HepG2 (cell line): ENCODE measurements at regions not wholly inside any gene's neighbourhood (a gene's known extent, or its start where the extent isn't known, plus 50 kb on each side); places are given as distances from the start of the nearest gene placed in this dataset.

Experiments used
- ATAC-seq: fragments of 200-7000 bp; cut with Tn5 transposase; 3 replicates; pipeline ENCODE4 v1.9.1; 2020; ENCODE audit warnings: mild to moderate bottlenecking, moderate library complexity
- BruUV-seq: library from RNA; stranded (reverse); fragments of 400-500 nt; replicated peaks from 2 replicates; lab custom pipeline; 2021; lab: Mats Ljungman, UMichigan
- CTCF ChIA-PET: fragments of 300-600 bp; formaldehyde crosslinking; extraction: SDS; loops from one replicate; lab custom pipeline; 2021; ENCODE audit warnings: low total read pairs, inconsistent platforms, low intra/inter-chr PET ratio; lab: Yijun Ruan, JAX
- POLR2A ChIA-PET: fragments of 350-600 bp; sonication (Branson Sonifier 250); formaldehyde crosslinking; loops from one replicate; lab custom pipeline; 2020; ENCODE audit warnings: antibody characterized with exemption, inconsistent platforms; lab: Yijun Ruan, JAX
- DNase-seq: peaks from one replicate; pipeline ENCODE4 v3.0.0-alpha.2; 2015; ENCODE audit warnings: low spot score
- FAIRE-seq: peaks from 3 replicates; lab custom pipeline; 2011; peaks lifted over from hg19 to GRCh38; lab: Jason Lieb, UNC
- H2AFZ ChIP-seq: one replicate; pipeline ENCODE4 v1.6.1; 2011; ENCODE audit warnings: low read length, inconsistent platforms
- H3K27ac ChIP-seq: fragments of 300-600 bp; 3 replicates; pipeline ENCODE4 v1.8.0; 2011; ENCODE audit warnings: mixed run types, mild to moderate bottlenecking, mixed read lengths, low read length, inconsistent platforms; ENCODE audit not compliant: insufficient read depth; ENCODE audit errors: extremely low read length
- H3K27me3 ChIP-seq, 2 experiments: fragments of 200-600 bp in 1 of 2; 2 replicates in 1 of 2; 3 replicates in 1 of 2; pipeline versions ENCODE4 v1.6.0 to v1.8.0; 2011; ENCODE audit warnings: low read length in 2 of 2, mild to moderate bottlenecking in 2 of 2, moderate library complexity in 2 of 2, inconsistent platforms in 1 of 2; ENCODE audit not compliant: insufficient read depth in 2 of 2, control insufficient read depth in 1 of 2
- H3K36me3 ChIP-seq, 2 experiments: fragments of 200-600 bp in 1 of 2; replicated peaks in 1 of 2; 2 replicates in 1 of 2; 3 replicates in 1 of 2; pipeline versions ENCODE4 v1.5.1 to v1.8.0; 2011; ENCODE audit warnings: low read length in 2 of 2, inconsistent platforms in 1 of 2; ENCODE audit not compliant: insufficient read depth in 2 of 2, control insufficient read depth in 1 of 2
- H3K4me1 ChIP-seq: 2 replicates; pipeline ENCODE4 v1.5.1; 2012; ENCODE audit warnings: low read length, inconsistent platforms; ENCODE audit not compliant: insufficient read depth
- H3K4me2 ChIP-seq: 2 replicates; pipeline ENCODE4 v1.6.0; 2011; ENCODE audit warnings: low read depth, low read length, inconsistent platforms
- H3K4me3 ChIP-seq, 3 experiments: fragments of 200-600 bp in 1 of 3; sonication (generic), shearing (Covaris generic) in 1 of 3; replicated peaks in 1 of 3; 2 replicates each; pipeline ENCODE4 v1.5.1; 2011 to 2016; ENCODE audit warnings: low read length in 3 of 3, inconsistent platforms in 2 of 3, low read depth in 2 of 3, mild to moderate bottlenecking in 2 of 3, control low read depth in 1 of 3, mixed read lengths in 1 of 3; ENCODE audit not compliant: insufficient read depth in 1 of 3
- H3K79me2 ChIP-seq: one replicate; pipeline ENCODE4 v1.6.1; 2011; ENCODE audit warnings: low read length, inconsistent platforms; ENCODE audit not compliant: insufficient read depth
- H3K9ac ChIP-seq: 2 replicates; pipeline ENCODE4 v1.6.0; 2011; ENCODE audit warnings: mild to moderate bottlenecking, low read depth, low read length, inconsistent platforms; ENCODE audit not compliant: insufficient read depth
- H3K9me3 ChIP-seq: 2 replicates; pipeline ENCODE4 v1.5.1; 2012; ENCODE audit warnings: mild to moderate bottlenecking, low read length
- H4K20me1 ChIP-seq: 2 replicates; pipeline ENCODE4 v1.6.0; 2011; ENCODE audit warnings: inconsistent platforms, mild to moderate bottlenecking, low read length, moderate library complexity; ENCODE audit not compliant: insufficient read depth
- CC2D1A ChIP-seq: sonication (generic); formaldehyde crosslinking; IDR thresholded peaks from 2 replicates; pipeline ENCODE4 v1.8.1; 2023; ENCODE audit warnings: mild to moderate bottlenecking, missing genetic modification reagents
- CHCHD3 ChIP-seq: sonication (generic); formaldehyde crosslinking; IDR thresholded peaks from 2 replicates; pipeline ENCODE4 v1.8.0; 2022; ENCODE audit warnings: mild to moderate bottlenecking, missing genetic modification reagents, moderate library complexity
- FOXA1 ChIP-seq, 2 experiments: fragments of 450-650 bp in 1 of 2; sonication (generic) in 1 of 2; formaldehyde crosslinking in 1 of 2; IDR thresholded peaks; 2 replicates each; pipeline versions ENCODE4 v1.4.0 to v1.6.1; 2016 to 2020; ENCODE audit warnings: missing genetic modification reagents in 1 of 2
- FOXK1 ChIP-seq: sonication (generic); formaldehyde crosslinking; IDR thresholded peaks from 2 replicates; pipeline ENCODE4 v1.4.0; 2020; ENCODE audit warnings: low read depth, missing genetic modification reagents, borderline replicate concordance
- JARID2 ChIP-seq: sonication (generic); formaldehyde crosslinking; IDR thresholded peaks from 2 replicates; pipeline ENCODE4 v1.8.1; 2023; ENCODE audit warnings: missing genetic modification reagents, inconsistent platforms; ENCODE audit not compliant: insufficient replicate concordance
- KDM3A ChIP-seq: IDR thresholded peaks from 2 replicates; pipeline ENCODE4 v1.6.1; 2018; ENCODE audit warnings: low read depth, missing compliant biosample characterization
- KMT2A ChIP-seq: sonication (generic); formaldehyde crosslinking; IDR thresholded peaks from 2 replicates; pipeline ENCODE4 v1.4.0; 2020; ENCODE audit warnings: missing genetic modification reagents
- TGIF2 ChIP-seq: IDR thresholded peaks from 2 replicates; pipeline ENCODE4 v1.6.1; 2016; ENCODE audit warnings: control low read depth, missing compliant biosample characterization
- U2AF1 ChIP-seq: fragments of 200-400 bp; formaldehyde crosslinking; optimal IDR thresholded peaks from 2 replicates; pipeline ENCODE3; 2017; ENCODE audit warnings: mild to moderate bottlenecking, low read depth, low read length
- ZNF20 ChIP-seq: sonication (generic); formaldehyde crosslinking; IDR thresholded peaks from 2 replicates; pipeline ENCODE4 v1.4.0; 2020; ENCODE audit warnings: mild to moderate bottlenecking, moderate library complexity, missing genetic modification reagents
- ZNF224 ChIP-seq: sonication (generic); formaldehyde crosslinking; IDR thresholded peaks from 2 replicates; pipeline ENCODE4 v1.5.0; 2020; ENCODE audit warnings: mild to moderate bottlenecking, missing genetic modification reagents
- ZNF251 ChIP-seq: sonication (generic); formaldehyde crosslinking; IDR thresholded peaks from 2 replicates; pipeline ENCODE4 v1.9.0; 2021; ENCODE audit warnings: mild to moderate bottlenecking, missing genetic modification reagents
- ZNF253 ChIP-seq: sonication (generic); formaldehyde crosslinking; IDR thresholded peaks from 2 replicates; pipeline ENCODE4 v1.8.0; 2022; ENCODE audit warnings: mild to moderate bottlenecking, missing genetic modification reagents, borderline replicate concordance
- ZNF274 ChIP-seq: sonication (generic); formaldehyde crosslinking; IDR thresholded peaks from 2 replicates; pipeline ENCODE4 v1.5.1; 2020; ENCODE audit warnings: mild to moderate bottlenecking, missing genetic modification reagents
- ZNF44 ChIP-seq: sonication (generic); formaldehyde crosslinking; IDR thresholded peaks from 2 replicates; pipeline ENCODE4 v1.5.1; 2020; ENCODE audit warnings: mild to moderate bottlenecking, missing genetic modification reagents
- ZNF576 ChIP-seq: sonication (generic); formaldehyde crosslinking; IDR thresholded peaks from 2 replicates; pipeline ENCODE4 v1.4.0; 2020; ENCODE audit warnings: mild to moderate bottlenecking, missing genetic modification reagents
- ZNF678 ChIP-seq: sonication (generic); formaldehyde crosslinking; IDR thresholded peaks from 2 replicates; pipeline ENCODE4 v1.4.0; 2020; ENCODE audit warnings: mild to moderate bottlenecking, missing genetic modification reagents
- ZNF713 ChIP-seq: sonication (generic); formaldehyde crosslinking; IDR thresholded peaks from 2 replicates; pipeline ENCODE4 v1.4.0; 2020; ENCODE audit warnings: mild to moderate bottlenecking, missing genetic modification reagents
- WGBS: methylation state at CpG from one replicate; pipeline ENCODE4 v1.1.6; 2017; ENCODE audit warnings: low lambda C conversion rate; 5-methylcytosine and 5-hydroxymethylcytosine counted together
- in situ Hi-C: cut with HindIII; loops from 2 replicates; pipeline ENCODE4 v1.10.0; 2017; ENCODE audit warnings: low pct_unique_long_range_greater_than_20kb; ENCODE audit not compliant: extremely low pct_ligation_motif_present
- intact Hi-C: fragments of 100-400 bp; cut with micrococcal nuclease; formaldehyde crosslinking; loops from one replicate; pipeline ENCODE4 v1.10.0; 2022; ENCODE audit not compliant: unreplicated experiment

GRCh38 chr10:44015702-44016500 lies 367.2 kb upstream of the ZNF32 start:
- POLR2A ChIA-PET = no interaction called here
- Histone ChIP-seq H3K9me3 (no peaks in the 10 kb centered on the region), H3K27me3 (peaks cover 1 to 5% of the 10 kb centered on the region in 2 experiments; a peak in 2 of 5 replicates), H3K4me3 (no peak overlapping the region), H2AFZ (no peak overlapping the region), H3K36me3 (no peaks in the 10 kb centered on the region), H3K9ac (no peak overlapping the region), H4K20me1 (no peaks in the 10 kb centered on the region), H3K4me1 (no peaks in the 10 kb centered on the region), H3K79me2 (no peaks in the 10 kb centered on the region), H3K27ac (no peak overlapping the region), H3K4me2 (no peak overlapping the region)
- TF ChIP-seq ZNF224 (no peak), ZNF678 (CRISPR knock-in tag) (no peak), KMT2A (CRISPR knock-in tag) (no peak), JARID2 (CRISPR knock-in tag) (no peak), U2AF1 (no peak), FOXA1 (IDR thresholded peaks at IDR 0.05) (no peak), FOXA1 (CRISPR knock-in tag; IDR thresholded peaks at IDR 0.05) (no peak)
- ATAC-seq (no peak), DNase-seq (no peak), FAIRE-seq (no peak)
- intact Hi-C loops (no loop called here), in situ Hi-C loops (no loop called here)
- 42% methylated on average over 4 of the region's 7 CpGs for whole genome bisulfite sequencing
- BruUV-seq = no TSS peak
- CTCF ChIA-PET = no interaction called here

GRCh38 chr10:44014644-44015250 lies 366.1 kb upstream of the ZNF32 start:
- Histone ChIP-seq H3K9ac (no peak overlapping the region), H3K36me3 (no peaks in the 10 kb centered on the region), H3K9me3 (no peaks in the 10 kb centered on the region), H2AFZ (no peak overlapping the region), H3K4me3 (no peak overlapping the region), H3K4me2 (no peak overlapping the region), H3K27me3 (peaks cover 2 to 5% of the 10 kb centered on the region in 2 experiments; a peak in 2 of 5 replicates), H3K79me2 (no peaks in the 10 kb centered on the region), H3K27ac (no peak overlapping the region), H4K20me1 (no peaks in the 10 kb centered on the region), H3K4me1 (no peaks in the 10 kb centered on the region)
- FAIRE-seq = no peak
- ChIA-PET POLR2A (no interaction called here), CTCF (no interaction called here)
- no peak for ATAC-seq
- no TSS peak for BruUV-seq
- no peak for DNase-seq
- WGBS = 57% methylated on average over 10 of the region's 16 CpGs
- in situ Hi-C loops = no loop called here
- intact Hi-C loops = no loop called here
- no peak for TF ChIP-seq FOXK1 (CRISPR knock-in tag)
- TF ChIP-seq ZNF713 (CRISPR knock-in tag) = no peak
- no peak for TF ChIP-seq ZNF251
- no peak for TF ChIP-seq ZNF20 (CRISPR knock-in tag)
- TF ChIP-seq ZNF253 (CRISPR knock-in tag) = no peak
- no peak for TF ChIP-seq TGIF2 (CRISPR knock-in tag)
- no peak for TF ChIP-seq CC2D1A
- TF ChIP-seq ZNF44 (CRISPR knock-in tag) = no peak
- TF ChIP-seq ZNF576 (CRISPR knock-in tag) = no peak
- no peak for TF ChIP-seq KDM3A
- TF ChIP-seq CHCHD3 = no peak
- TF ChIP-seq ZNF274 = no peak
